ENCODE measurements at regions not wholly inside any gene's neighbourhood (a gene's known extent, or its start where the extent isn't known, plus 50 kb on each side); places are given as distances from the start of the nearest gene placed in this dataset.

DNA sequence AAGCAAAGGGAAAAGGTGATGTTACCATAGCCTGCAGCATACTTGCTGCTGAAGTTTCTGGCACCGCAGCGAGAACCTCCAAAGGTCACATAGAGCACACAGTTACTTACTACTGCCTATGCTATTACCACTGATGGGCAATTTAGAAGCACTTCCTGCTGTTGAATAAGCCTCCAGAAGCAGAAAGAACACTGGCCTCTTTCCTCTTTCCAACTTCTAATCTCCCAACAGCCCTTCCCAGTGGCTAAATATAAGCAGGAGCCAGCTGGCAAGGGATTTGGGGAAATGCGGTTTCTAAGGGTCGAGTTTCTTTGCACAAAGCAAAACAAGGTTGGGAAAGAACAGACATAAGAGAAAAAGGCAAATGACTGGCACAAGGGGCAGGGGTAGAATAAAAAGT is 669.2 kb upstream of the ACO1 start:
- TF ChIP-seq, protein P1, sequence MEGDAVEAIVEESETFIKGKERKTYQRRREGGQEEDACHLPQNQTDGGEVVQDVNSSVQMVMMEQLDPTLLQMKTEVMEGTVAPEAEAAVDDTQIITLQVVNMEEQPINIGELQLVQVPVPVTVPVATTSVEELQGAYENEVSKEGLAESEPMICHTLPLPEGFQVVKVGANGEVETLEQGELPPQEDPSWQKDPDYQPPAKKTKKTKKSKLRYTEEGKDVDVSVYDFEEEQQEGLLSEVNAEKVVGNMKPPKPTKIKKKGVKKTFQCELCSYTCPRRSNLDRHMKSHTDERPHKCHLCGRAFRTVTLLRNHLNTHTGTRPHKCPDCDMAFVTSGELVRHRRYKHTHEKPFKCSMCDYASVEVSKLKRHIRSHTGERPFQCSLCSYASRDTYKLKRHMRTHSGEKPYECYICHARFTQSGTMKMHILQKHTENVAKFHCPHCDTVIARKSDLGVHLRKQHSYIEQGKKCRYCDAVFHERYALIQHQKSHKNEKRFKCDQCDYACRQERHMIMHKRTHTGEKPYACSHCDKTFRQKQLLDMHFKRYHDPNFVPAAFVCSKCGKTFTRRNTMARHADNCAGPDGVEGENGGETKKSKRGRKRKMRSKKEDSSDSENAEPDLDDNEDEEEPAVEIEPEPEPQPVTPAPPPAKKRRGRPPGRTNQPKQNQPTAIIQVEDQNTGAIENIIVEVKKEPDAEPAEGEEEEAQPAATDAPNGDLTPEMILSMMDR (IDR thresholded peaks at IDR 0.05; ENCODE audit: low read depth, low read length) = no peak
- DNase-seq (ENCODE audit: extremely low read depth, low read depth) = no peak

DNA sequence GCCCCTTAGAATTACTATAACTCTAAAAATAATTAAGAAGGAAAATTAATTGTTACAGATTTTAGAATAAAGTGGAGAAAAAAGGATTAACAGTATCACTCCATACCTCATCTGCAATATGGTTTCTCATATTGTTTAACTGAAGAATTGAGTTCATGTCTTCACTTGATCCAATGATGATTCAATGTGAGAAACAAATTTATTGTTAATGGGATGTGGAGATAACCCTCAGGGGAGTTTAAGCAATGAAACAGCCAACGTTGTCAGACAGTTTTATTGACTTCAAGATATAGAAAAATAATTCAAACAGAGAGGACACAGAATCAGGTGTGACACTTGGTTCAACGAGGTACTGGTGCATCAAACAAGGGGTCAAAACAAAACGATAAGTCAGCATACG is 665.2 kb upstream of the ACO1 start:
- no peak for DNase-seq (ENCODE audit: extremely low read depth, low read depth)
- TF ChIP-seq, protein P1 (IDR thresholded peaks at IDR 0.05; ENCODE audit: low read depth, low read length) = no peak

DNA sequence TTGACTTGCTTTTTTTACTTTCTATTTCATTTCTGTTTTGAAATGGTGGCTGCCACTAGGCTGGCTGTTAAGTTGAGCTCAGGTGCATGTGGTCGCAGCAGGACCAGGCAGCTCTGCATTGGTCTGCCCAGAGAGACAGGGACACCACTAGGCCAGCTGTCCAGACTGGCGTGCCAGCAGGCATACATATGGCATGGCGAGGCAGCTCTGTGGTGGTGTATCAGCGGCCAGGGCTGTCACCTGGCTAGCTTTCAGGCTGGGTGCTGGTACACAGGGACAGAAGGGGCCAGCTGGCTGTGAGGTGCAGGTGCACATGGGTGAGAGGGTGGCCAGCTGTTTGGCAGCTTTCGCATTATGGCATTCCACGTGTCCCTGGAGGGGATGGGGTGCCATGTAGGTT is 654.0 kb upstream of the ACO1 start:
- no peak for DNase-seq (ENCODE audit: extremely low read depth, low read depth)
- TF ChIP-seq, protein P1 (IDR thresholded peaks at IDR 0.05; ENCODE audit: low read depth, low read length) = no peak

DNA sequence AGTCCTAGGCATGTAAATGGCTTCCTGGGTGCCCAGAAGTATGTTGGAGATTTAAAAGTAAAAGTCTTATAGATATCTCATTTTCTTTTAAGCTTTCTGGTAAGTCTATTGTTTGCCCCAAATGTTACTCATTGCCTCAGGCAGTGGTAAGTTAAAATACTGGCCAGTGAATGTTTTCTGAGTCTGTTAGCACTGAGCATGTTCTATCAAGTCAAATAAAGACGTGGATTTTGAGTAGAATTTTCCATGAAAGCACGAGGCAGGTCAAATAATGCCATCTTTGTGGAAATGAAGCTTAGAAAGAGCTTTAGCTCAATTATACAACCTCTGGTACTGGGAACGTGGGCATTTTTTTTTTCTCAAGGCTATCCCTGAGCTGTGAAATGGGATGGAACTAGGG is 651.3 kb upstream of the ACO1 start:
- DNase-seq (ENCODE audit: extremely low read depth, low read depth) = no peak
- TF ChIP-seq, protein P1 (IDR thresholded peaks at IDR 0.05; ENCODE audit: low read depth, low read length) = no peak

DNA sequence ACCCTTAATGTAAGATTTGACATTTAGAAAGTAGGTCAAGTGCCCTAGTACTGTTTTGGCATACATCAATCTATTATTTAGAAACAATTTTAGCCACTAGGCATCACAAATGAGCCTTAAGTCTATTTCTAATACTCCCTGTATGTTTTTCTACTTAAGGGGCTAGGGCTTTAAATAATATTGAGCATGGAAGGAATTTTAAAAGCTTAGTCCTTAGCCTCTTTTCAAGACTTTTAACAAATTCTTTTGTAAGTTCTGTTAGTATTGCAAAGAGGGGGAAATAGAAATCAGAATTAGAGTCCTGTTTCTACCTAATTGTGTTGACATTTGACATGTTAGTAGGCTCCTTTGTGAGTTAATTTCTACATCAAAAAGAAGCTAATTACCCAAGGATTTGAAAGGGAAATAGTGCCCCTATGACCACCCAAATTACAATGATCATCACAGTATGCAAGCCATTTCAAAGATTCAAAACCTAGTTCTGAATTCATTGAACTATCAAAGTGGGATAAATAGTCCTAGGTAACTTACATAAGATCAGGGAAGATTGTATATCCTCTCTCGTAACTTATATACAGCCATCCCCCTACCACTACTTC is 647.8 kb upstream of the ACO1 start:
- TF ChIP-seq, protein P1 (IDR thresholded peaks at IDR 0.05; ENCODE audit: low read depth, low read length) = no peak
- DNase-seq (ENCODE audit: extremely low read depth, low read depth) = no peak

DNA sequence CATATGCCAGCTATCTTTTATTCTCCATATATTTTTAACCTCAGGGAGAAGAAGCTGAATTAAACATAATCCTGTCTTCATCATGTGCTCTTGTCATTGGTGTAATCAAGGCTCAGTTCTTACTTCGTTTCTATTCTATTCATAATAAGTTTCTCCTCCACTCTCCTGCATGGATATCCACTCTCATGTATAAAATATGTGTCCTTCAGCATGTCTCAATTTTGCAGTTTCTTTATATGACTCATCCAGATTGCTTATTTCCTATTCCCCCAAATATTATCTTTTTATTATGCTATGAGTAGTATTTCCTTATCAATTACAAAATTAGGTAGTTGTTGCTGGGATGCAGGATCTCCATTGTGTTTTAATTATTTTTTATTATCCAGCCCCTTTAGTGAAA is 643.7 kb upstream of the ACO1 start:
- TF ChIP-seq, protein P1 (IDR thresholded peaks at IDR 0.05; ENCODE audit: low read depth, low read length) = no peak

DNA sequence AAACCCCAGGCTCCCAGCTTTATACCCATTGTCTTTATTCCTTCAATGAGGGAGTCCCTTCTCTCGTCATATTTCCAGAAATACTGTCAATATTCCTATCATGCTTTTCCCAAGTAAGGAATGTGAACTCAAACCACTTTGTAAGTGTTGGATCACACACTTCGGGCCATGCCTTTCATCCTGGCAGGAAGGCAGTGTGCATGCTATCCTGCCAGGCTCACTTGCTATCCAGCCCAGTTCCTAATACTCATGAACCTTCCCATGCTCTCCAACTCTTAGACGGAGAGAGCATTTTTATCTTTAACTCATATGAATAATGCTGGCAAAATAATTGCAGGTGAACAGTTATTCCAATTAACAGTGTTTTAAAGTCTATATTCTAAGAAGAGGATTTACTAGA is 639.9 kb upstream of the ACO1 start:
- TF ChIP-seq, protein P1 (IDR thresholded peaks at IDR 0.05; ENCODE audit: low read depth, low read length) = no peak
- DNase-seq (ENCODE audit: extremely low read depth, low read depth) = no peak

More for the DNA sequence above, 643.7 kb upstream of the ACO1 start:
- DNase-seq (ENCODE audit: extremely low read depth, low read depth) = no peak

Measured in AG09319 (cell line).